Loucy (cell line): ENCODE measurements at regions not wholly inside any gene's neighbourhood (a gene's known extent, or its start where the extent isn't known, plus 50 kb on each side); places are given as distances from the start of the nearest gene placed in this dataset.

Source experiments
- CTCF ChIP-seq: fragments of 200-600 bp; sonication (generic); conservative IDR thresholded peaks from 2 replicates; pipeline ENCODE4 v1.5.1; 2014; ENCODE audit warnings: mild to moderate bottlenecking, antibody characterized with exemption, low read length
- EZH2phosphoT487 ChIP-seq: fragments of 200-600 bp; IDR thresholded peaks from 2 replicates; pipeline ENCODE4 v1.6.1; 2018; ENCODE audit warnings: antibody characterized with exemption, mild to moderate bottlenecking, moderate library complexity, borderline replicate concordance

- TF ChIP-seq CTCF (no peak), EZH2phosphoT487 (no peak)
Observed at GRCh38 chr18:27843783-27844777, 332.9 kb downstream of the CDH2 start.
